Caco-2 (cell line): ENCODE measurements at regions not wholly inside any gene's neighbourhood (a gene's known extent, or its start where the extent isn't known, plus 50 kb on each side); places are given as distances from the start of the nearest gene placed in this dataset.

Source experiments
- BruUV-seq: library from RNA; stranded (reverse); fragments of 400-500 nt; replicated peaks from 2 replicates; lab custom pipeline; 2021; lab: Mats Ljungman, UMichigan
- CTCF ChIA-PET: fragments of 300-600 bp; sonication (Branson Sonifier 250); formaldehyde crosslinking; loops from one replicate; lab custom pipeline; 2022; ENCODE audit warnings: antibody characterized with exemption; lab: Charles Lee
- POLR2A ChIA-PET: fragments of 300-600 bp; sonication (Branson Sonifier 250); formaldehyde crosslinking; loops from one replicate; lab custom pipeline; 2022; ENCODE audit warnings: antibody characterized with exemption; lab: Charles Lee
- DNase-seq, 2 experiments: peaks; one replicate each; pipeline versions ENCODE4 v3.0.0 to v3.0.0-alpha.2; 2020 to 2022
- H3K27me3 ChIP-seq: replicated peaks from 2 replicates; pipeline ENCODE4 v1.6.0; 2011; ENCODE audit warnings: low read length; ENCODE audit not compliant: control insufficient read depth, insufficient read depth
- H3K36me3 ChIP-seq: 2 replicates; pipeline ENCODE4 v1.5.1; 2011; ENCODE audit warnings: low read length; ENCODE audit not compliant: control insufficient read depth, insufficient read depth
- H3K4me1 ChIP-seq: fragments of 250-450 bp; sonication (Bioruptor Pico); 2 replicates; pipeline ENCODE4 v1.5.1; 2020; ENCODE audit warnings: mild to moderate bottlenecking
- H3K4me3 ChIP-seq: 2 replicates; pipeline ENCODE4 v1.5.1; 2011; ENCODE audit warnings: low read depth, mild to moderate bottlenecking, control low read depth, low read length
- H3K9me3 ChIP-seq: fragments of 250-450 bp; sonication (Bioruptor Pico); 2 replicates; pipeline ENCODE4 v1.5.1; 2020; ENCODE audit warnings: mild to moderate bottlenecking, moderate library complexity
- H3K27ac Mint-ChIP-seq: one replicate; pipeline ENCODE4 v1.8.0; 2022; ENCODE audit warnings: mixed read lengths; ENCODE audit not compliant: unreplicated experiment
- H3K27me3 Mint-ChIP-seq: one replicate; pipeline ENCODE4 v1.8.0; 2022; ENCODE audit warnings: mixed read lengths; ENCODE audit not compliant: insufficient read depth, unreplicated experiment
- H3K36me3 Mint-ChIP-seq: one replicate; pipeline ENCODE4 v1.8.0; 2022; ENCODE audit warnings: mild to moderate bottlenecking, mixed read lengths; ENCODE audit not compliant: insufficient read depth, unreplicated experiment
- H3K4me1 Mint-ChIP-seq: one replicate; pipeline ENCODE4 v1.8.0; 2022; ENCODE audit warnings: low read depth, mixed read lengths; ENCODE audit not compliant: unreplicated experiment
- H3K4me3 Mint-ChIP-seq: one replicate; pipeline ENCODE4 v1.8.0; 2022; ENCODE audit warnings: mild to moderate bottlenecking, moderate library complexity, mixed read lengths; ENCODE audit not compliant: unreplicated experiment
- H3K9me3 Mint-ChIP-seq: one replicate; pipeline ENCODE4 v1.8.0; 2022; ENCODE audit warnings: mixed read lengths; ENCODE audit not compliant: unreplicated experiment
- CTCF ChIP-seq, 2 experiments: fragments of 200-600 bp in 1 of 2; IDR thresholded peaks; 1 replicate in 1 of 2; 2 replicates in 1 of 2; pipeline versions ENCODE4 v1.5.1 to v1.8.0; 2011 to 2022; ENCODE audit warnings: antibody characterized with exemption in 1 of 2, control low read depth in 1 of 2, inconsistent platforms in 1 of 2, low read depth in 1 of 2, low read length in 1 of 2, mild to moderate bottlenecking in 1 of 2, moderate library complexity in 1 of 2; ENCODE audit not compliant: insufficient read depth in 1 of 2, severe bottlenecking in 1 of 2, unreplicated experiment in 1 of 2
- intact Hi-C: fragments of 100-400 bp; cut with micrococcal nuclease; formaldehyde crosslinking; loops from one replicate; pipeline ENCODE4 v1.10.0; 2022; ENCODE audit not compliant: unreplicated experiment

- BruUV-seq: no TSS peak
- no peak for TF ChIP-seq CTCF (IDR thresholded peaks at IDR 0.05; ENCODE audit: insufficient read depth in 1 of 2, low read depth in 1 of 2, low read length in 1 of 2, severe bottlenecking in 1 of 2, unreplicated experiment in 1 of 2)
- Mint-ChIP-seq H3K27me3 (no peaks in the 10 kb centered on the region), H3K9me3 (peaks cover 13% of the 10 kb centered on the region), H3K36me3 (no peaks in the 10 kb centered on the region), H3K4me1 (no peaks in the 10 kb centered on the region), H3K4me3 (no peak overlapping the region), H3K27ac (no peak overlapping the region)
- Histone ChIP-seq H3K27me3 (no peaks in the 10 kb centered on the region), H3K4me1 (no peaks in the 10 kb centered on the region), H3K9me3 (peaks cover 12% of the 10 kb centered on the region), H3K4me3 (no peak overlapping the region), H3K36me3 (no peaks in the 10 kb centered on the region)
- DNase-seq: no peak
- ChIA-PET CTCF (no interaction called here), POLR2A (no interaction called here)
- intact Hi-C loops: no loop called here
These were observed 117.9 kb downstream of the MYCN start for GRCh38 chr2:16058256-16058655.

GRCh38 chr2:16057661-16058060 lies 117.3 kb downstream of the MYCN start:
- Histone ChIP-seq H3K4me3 (no peak overlapping the region), H3K4me1 (no peaks in the 10 kb centered on the region), H3K36me3 (no peaks in the 10 kb centered on the region), H3K9me3 (peaks cover 6% of the 10 kb centered on the region), H3K27me3 (no peaks in the 10 kb centered on the region)
- Mint-ChIP-seq H3K27ac (no peak overlapping the region), H3K27me3 (no peaks in the 10 kb centered on the region), H3K4me1 (no peaks in the 10 kb centered on the region), H3K9me3 (peaks cover 9% of the 10 kb centered on the region), H3K4me3 (no peak overlapping the region), H3K36me3 (no peaks in the 10 kb centered on the region)
- BruUV-seq: no TSS peak
- CTCF ChIA-PET: no interaction called here
- no peak for TF ChIP-seq CTCF (IDR thresholded peaks at IDR 0.05; ENCODE audit: insufficient read depth in 1 of 2, low read depth in 1 of 2, low read length in 1 of 2, severe bottlenecking in 1 of 2, unreplicated experiment in 1 of 2)
- POLR2A ChIA-PET: no interaction called here
- no peak for DNase-seq
- intact Hi-C loops: no loop called here

- POLR2A ChIA-PET: no interaction called here
- no peak overlapping the region for H3K4me3 Mint-ChIP-seq
- Histone ChIP-seq H3K36me3 (no peaks in the 10 kb centered on the region), H3K27me3 (no peaks in the 10 kb centered on the region), H3K4me3 (no peak overlapping the region), H3K9me3 (no peaks in the 10 kb centered on the region), H3K4me1 (peaks cover 4% of the 10 kb centered on the region; the same call in 1 of the 2 replicates)
- H3K9me3 Mint-ChIP-seq: no peaks in the 10 kb centered on the region
- CTCF ChIA-PET: no interaction called here
- no peak for TF ChIP-seq CTCF (IDR thresholded peaks at IDR 0.05; ENCODE audit: insufficient read depth in 1 of 2, low read depth in 1 of 2, low read length in 1 of 2, severe bottlenecking in 1 of 2, unreplicated experiment in 1 of 2)
- BruUV-seq: no TSS peak
- DNase-seq: no peak
- H3K27me3 Mint-ChIP-seq: no peaks in the 10 kb centered on the region
- no peaks in the 10 kb centered on the region for H3K4me1 Mint-ChIP-seq
- H3K27ac Mint-ChIP-seq: no peak overlapping the region
- H3K36me3 Mint-ChIP-seq: no peaks in the 10 kb centered on the region
- intact Hi-C loops: no loop called here
These were observed 115.7 kb downstream of the MYCN start for GRCh38 chr2:16055848-16056580.
